ENCODE measurements at regions not wholly inside any gene's neighbourhood (a gene's known extent, or its start where the extent isn't known, plus 50 kb on each side); places are given as distances from the start of the nearest gene placed in this dataset.

DNA sequence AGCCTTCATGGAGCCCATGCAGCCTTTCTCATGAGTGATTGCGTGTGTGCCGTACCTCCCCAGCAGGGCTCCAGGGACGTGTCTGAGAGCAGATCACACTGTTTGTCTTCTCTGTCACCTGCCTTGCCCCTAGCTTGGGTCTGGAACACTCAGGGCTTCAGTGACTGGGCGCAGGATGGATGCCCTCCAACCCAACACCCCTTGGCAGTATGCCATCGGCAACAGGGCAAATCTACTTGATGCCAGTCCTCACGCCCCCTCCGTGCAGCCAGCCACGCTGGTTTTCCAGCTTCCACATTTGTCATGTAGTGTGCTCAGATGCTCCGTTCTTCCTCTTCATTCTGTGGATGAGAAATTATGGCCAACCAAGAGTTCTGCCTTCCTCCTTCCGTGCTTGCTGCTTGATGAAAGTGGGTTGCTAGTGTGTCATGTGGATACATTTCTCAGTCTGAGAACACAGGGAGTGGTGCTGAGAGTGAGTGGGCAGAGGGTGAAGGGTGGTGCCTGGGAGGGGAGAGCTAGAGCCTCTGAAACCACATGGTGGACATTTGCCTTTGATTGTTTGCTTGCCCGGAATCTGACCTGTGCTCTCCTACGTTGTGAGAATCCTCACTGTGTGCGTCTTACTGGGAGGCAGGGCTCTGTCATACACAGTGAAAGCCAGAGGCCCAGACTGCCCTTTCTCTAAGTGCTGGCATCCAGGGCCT is 97.2 kb downstream of the FAM43A start:
- no peak for TF ChIP-seq POLR2A (IDR thresholded peaks at IDR 0.05; ENCODE audit: low read depth, low read length)
- TF ChIP-seq, protein P1, sequence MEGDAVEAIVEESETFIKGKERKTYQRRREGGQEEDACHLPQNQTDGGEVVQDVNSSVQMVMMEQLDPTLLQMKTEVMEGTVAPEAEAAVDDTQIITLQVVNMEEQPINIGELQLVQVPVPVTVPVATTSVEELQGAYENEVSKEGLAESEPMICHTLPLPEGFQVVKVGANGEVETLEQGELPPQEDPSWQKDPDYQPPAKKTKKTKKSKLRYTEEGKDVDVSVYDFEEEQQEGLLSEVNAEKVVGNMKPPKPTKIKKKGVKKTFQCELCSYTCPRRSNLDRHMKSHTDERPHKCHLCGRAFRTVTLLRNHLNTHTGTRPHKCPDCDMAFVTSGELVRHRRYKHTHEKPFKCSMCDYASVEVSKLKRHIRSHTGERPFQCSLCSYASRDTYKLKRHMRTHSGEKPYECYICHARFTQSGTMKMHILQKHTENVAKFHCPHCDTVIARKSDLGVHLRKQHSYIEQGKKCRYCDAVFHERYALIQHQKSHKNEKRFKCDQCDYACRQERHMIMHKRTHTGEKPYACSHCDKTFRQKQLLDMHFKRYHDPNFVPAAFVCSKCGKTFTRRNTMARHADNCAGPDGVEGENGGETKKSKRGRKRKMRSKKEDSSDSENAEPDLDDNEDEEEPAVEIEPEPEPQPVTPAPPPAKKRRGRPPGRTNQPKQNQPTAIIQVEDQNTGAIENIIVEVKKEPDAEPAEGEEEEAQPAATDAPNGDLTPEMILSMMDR (conservative IDR thresholded peaks at IDR 0.05; ENCODE audit: low read depth, low read length) = no peak

Measured in IMR-90 (cell line).